Osteoblast (primary cell): ENCODE measurements at regions not wholly inside any gene's neighbourhood (a gene's known extent, or its start where the extent isn't known, plus 50 kb on each side); places are given as distances from the start of the nearest gene placed in this dataset.

Experiments used
- DNase-seq: peaks from one replicate; pipeline ENCODE4 v3.0.0; 2011; ENCODE audit warnings: low spot score, mixed read lengths; ENCODE audit not compliant: insufficient read length; ENCODE audit errors: missing footprints
- H2AFZ ChIP-seq: 2 replicates; pipeline ENCODE4 v1.6.0; 2011; ENCODE audit warnings: mild to moderate bottlenecking, low read length
- H3K27ac ChIP-seq: 2 replicates; pipeline ENCODE4 v1.5.1; 2011; ENCODE audit warnings: mild to moderate bottlenecking, low read depth, low read length, moderate library complexity
- H3K27me3 ChIP-seq: 2 replicates; pipeline ENCODE4 v1.6.0; 2012; ENCODE audit warnings: mild to moderate bottlenecking, control low read depth, inconsistent platforms, low read length, moderate library complexity; ENCODE audit not compliant: insufficient read depth
- H3K36me3 ChIP-seq: 2 replicates; pipeline ENCODE4 v1.5.1; 2011; ENCODE audit warnings: mild to moderate bottlenecking, low read length, control low read depth, moderate library complexity; ENCODE audit not compliant: insufficient read depth
- H3K4me1 ChIP-seq: 2 replicates; pipeline ENCODE4 v1.5.1; 2011; ENCODE audit warnings: mild to moderate bottlenecking, low read length, control low read depth, moderate library complexity; ENCODE audit not compliant: insufficient read depth
- H3K4me2 ChIP-seq: 2 replicates; pipeline ENCODE4 v1.6.0; 2011; ENCODE audit warnings: mild to moderate bottlenecking, low read length; ENCODE audit not compliant: insufficient read depth
- H3K4me3 ChIP-seq: fragments of 200-600 bp; sonication (generic); 3 replicates; pipeline ENCODE4 v1.5.1; 2012; ENCODE audit warnings: mild to moderate bottlenecking, low read length, inconsistent platforms; ENCODE audit not compliant: insufficient read depth
- H3K79me2 ChIP-seq: 2 replicates; pipeline ENCODE4 v1.6.0; 2012; ENCODE audit warnings: mild to moderate bottlenecking, low read length, control low read depth, inconsistent platforms; ENCODE audit not compliant: insufficient read depth
- H3K9me3 ChIP-seq: 2 replicates; pipeline ENCODE4 v1.5.1; 2011; ENCODE audit warnings: low read depth, low read length, control low read depth
- H4K20me1 ChIP-seq: 2 replicates; pipeline ENCODE4 v1.6.0; 2012; ENCODE audit warnings: mild to moderate bottlenecking, low read length, control low read depth; ENCODE audit not compliant: insufficient read depth
- CTCF ChIP-seq: IDR thresholded peaks from 2 replicates; pipeline ENCODE4 v1.5.1; 2011; ENCODE audit warnings: mild to moderate bottlenecking, low read depth, low read length, moderate library complexity; ENCODE audit errors: extremely low read depth

GRCh38 chr5:60173667-60174066 is 280.1 kb upstream of the PDE4D start:
- no peaks in the 10 kb centered on the region for H3K79me2 ChIP-seq
- no peak overlapping the region for H2AFZ ChIP-seq
- H3K4me2 ChIP-seq = no peak overlapping the region
- no peaks in the 10 kb centered on the region for H3K9me3 ChIP-seq
- DNase-seq = no peak
- TF ChIP-seq CTCF = no peak
- H3K36me3 ChIP-seq = no peaks in the 10 kb centered on the region
- H3K27ac ChIP-seq = no peak overlapping the region
- no peaks in the 10 kb centered on the region for H4K20me1 ChIP-seq
- H3K4me3 ChIP-seq = no peak overlapping the region
- H3K4me1 ChIP-seq = no peaks in the 10 kb centered on the region
- no peaks in the 10 kb centered on the region for H3K27me3 ChIP-seq

GRCh38 chr5:60163762-60164161 is 270.2 kb upstream of the PDE4D start:
- Histone ChIP-seq H3K9me3 (no peaks in the 10 kb centered on the region), H2AFZ (no peak overlapping the region), H3K4me1 (no peaks in the 10 kb centered on the region), H3K27ac (no peak overlapping the region), H3K4me2 (no peak overlapping the region), H3K4me3 (no peak overlapping the region), H3K79me2 (no peaks in the 10 kb centered on the region), H4K20me1 (no peaks in the 10 kb centered on the region), H3K27me3 (no peaks in the 10 kb centered on the region), H3K36me3 (no peaks in the 10 kb centered on the region)
- TF ChIP-seq CTCF = no peak
- DNase-seq = no peak

- Histone ChIP-seq H3K9me3 (no peaks in the 10 kb centered on the region), H4K20me1 (no peaks in the 10 kb centered on the region), H3K27me3 (no peaks in the 10 kb centered on the region), H3K4me1 (no peaks in the 10 kb centered on the region), H3K4me2 (no peak overlapping the region), H3K36me3 (no peaks in the 10 kb centered on the region), H3K79me2 (no peaks in the 10 kb centered on the region), H3K27ac (no peak overlapping the region), H2AFZ (no peak overlapping the region), H3K4me3 (no peak overlapping the region)
- TF ChIP-seq CTCF = no peak
- no peak for DNase-seq
Measured at GRCh38 chr5:60162441-60162840, 268.9 kb upstream of the PDE4D start.

GRCh38 chr5:60161340-60161934 is 267.9 kb upstream of the PDE4D start:
- H3K27me3 ChIP-seq = no peaks in the 10 kb centered on the region
- no peaks in the 10 kb centered on the region for H4K20me1 ChIP-seq
- no peak overlapping the region for H2AFZ ChIP-seq
- no peak overlapping the region for H3K4me2 ChIP-seq
- no peaks in the 10 kb centered on the region for H3K79me2 ChIP-seq
- TF ChIP-seq CTCF = peak; percentile 54
- no peaks in the 10 kb centered on the region for H3K9me3 ChIP-seq
- H3K4me3 ChIP-seq = no peak overlapping the region
- DNase-seq = peak; percentile 13
- no peak overlapping the region for H3K27ac ChIP-seq
- H3K36me3 ChIP-seq = no peaks in the 10 kb centered on the region
- no peaks in the 10 kb centered on the region for H3K4me1 ChIP-seq
